Esophagus muscularis mucosa (tissue), 3 donors: ENCODE measurements at regions not wholly inside any gene's neighbourhood (a gene's known extent, or its start where the extent isn't known, plus 50 kb on each side); places are given as distances from the start of the nearest gene placed in this dataset.

ENCODE experiments used
- POLR2A ChIP-seq: fragments of 450-650 bp; IDR thresholded peaks from one replicate; pipeline ENCODE4 v1.6.1; 2017; ENCODE audit warnings: antibody characterized with exemption, moderate library complexity, mild to moderate bottlenecking, low read depth
- POLR2AphosphoS5 ChIP-seq, 2 donors: sonication (generic); formaldehyde crosslinking; IDR thresholded peaks; one replicate each; pipeline ENCODE4 v1.6.1; 2017; ENCODE audit warnings: antibody characterized with exemption in 2 of 2
- TF ChIP-seq, protein P1 (sequence below), 3 experiments: fragments of 200-600 bp in 2 of 3; fragments of 450-650 bp in 1 of 3; sonication (generic) in 2 of 3; IDR thresholded peaks; one replicate each; pipeline ENCODE4 v1.5.1; 2017 to 2019; ENCODE audit warnings: antibody characterized with exemption in 3 of 3, mild to moderate bottlenecking in 2 of 3, moderate library complexity in 1 of 3

DNA sequence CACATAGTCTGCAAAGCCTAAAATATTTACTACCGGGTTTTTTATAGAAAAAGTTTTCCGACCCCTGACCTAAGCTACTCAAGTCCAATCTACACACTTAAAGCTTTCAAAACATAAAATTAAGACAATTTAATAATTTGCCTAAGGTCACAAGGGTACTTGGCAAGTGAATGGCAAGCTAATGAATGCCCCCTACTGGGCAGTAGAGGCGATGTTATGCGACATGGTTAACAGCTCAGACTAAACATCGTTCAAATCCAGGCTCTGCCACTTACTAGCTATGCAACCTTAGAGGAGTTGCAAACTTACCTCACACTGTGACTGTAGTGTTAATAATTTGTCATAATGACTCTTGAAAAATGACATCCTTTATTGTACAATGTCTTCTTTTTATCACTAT, 317.2 kb upstream of the NFIA start:
- TF ChIP-seq, protein P1, sequence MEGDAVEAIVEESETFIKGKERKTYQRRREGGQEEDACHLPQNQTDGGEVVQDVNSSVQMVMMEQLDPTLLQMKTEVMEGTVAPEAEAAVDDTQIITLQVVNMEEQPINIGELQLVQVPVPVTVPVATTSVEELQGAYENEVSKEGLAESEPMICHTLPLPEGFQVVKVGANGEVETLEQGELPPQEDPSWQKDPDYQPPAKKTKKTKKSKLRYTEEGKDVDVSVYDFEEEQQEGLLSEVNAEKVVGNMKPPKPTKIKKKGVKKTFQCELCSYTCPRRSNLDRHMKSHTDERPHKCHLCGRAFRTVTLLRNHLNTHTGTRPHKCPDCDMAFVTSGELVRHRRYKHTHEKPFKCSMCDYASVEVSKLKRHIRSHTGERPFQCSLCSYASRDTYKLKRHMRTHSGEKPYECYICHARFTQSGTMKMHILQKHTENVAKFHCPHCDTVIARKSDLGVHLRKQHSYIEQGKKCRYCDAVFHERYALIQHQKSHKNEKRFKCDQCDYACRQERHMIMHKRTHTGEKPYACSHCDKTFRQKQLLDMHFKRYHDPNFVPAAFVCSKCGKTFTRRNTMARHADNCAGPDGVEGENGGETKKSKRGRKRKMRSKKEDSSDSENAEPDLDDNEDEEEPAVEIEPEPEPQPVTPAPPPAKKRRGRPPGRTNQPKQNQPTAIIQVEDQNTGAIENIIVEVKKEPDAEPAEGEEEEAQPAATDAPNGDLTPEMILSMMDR (IDR thresholded peaks at IDR 0.05), result peak in 2 of 3 experiments; percentile 12 to 38
- TF ChIP-seq POLR2A (no peak), POLR2AphosphoS5 (IDR thresholded peaks at IDR 0.05) (no peak)
